DMS 273 (cell line): ENCODE measurements at regions not wholly inside any gene's neighbourhood (a gene's known extent, or its start where the extent isn't known, plus 50 kb on each side); places are given as distances from the start of the nearest gene placed in this dataset.

ENCODE experiments used
- DNase-seq: peaks from one replicate; lab custom pipeline; 2025; ENCODE audit not compliant: unreplicated experiment; lab: John Stamatoyannopoulos, UW

GRCh38 chr2:5287558-5288334 lies 404.4 kb upstream of the SOX11 start:
- no peak for DNase-seq

- DNase-seq, result peak; percentile 13
These were observed 401.2 kb upstream of the SOX11 start for GRCh38 chr2:5290900-5291546.

GRCh38 chr2:5304640-5305039 lies 387.5 kb upstream of the SOX11 start:
- no peak for DNase-seq

GRCh38 chr2:5315041-5315440 lies 377.1 kb upstream of the SOX11 start:
- DNase-seq, result peak; percentile 7

GRCh38 chr2:5315512-5315911 lies 376.7 kb upstream of the SOX11 start:
- peak; percentile 76 for DNase-seq

GRCh38 chr2:5316001-5316490 lies 376.1 kb upstream of the SOX11 start:
- no peak for DNase-seq

GRCh38 chr2:5319493-5319892 lies 372.7 kb upstream of the SOX11 start:
- no peak for DNase-seq

GRCh38 chr2:5322396-5322795 lies 369.8 kb upstream of the SOX11 start:
- DNase-seq, result no peak

- no peak for DNase-seq
These were observed 366.7 kb upstream of the SOX11 start for GRCh38 chr2:5325523-5325922.

- no peak for DNase-seq
These were observed 363.4 kb upstream of the SOX11 start for GRCh38 chr2:5328826-5329225.

GRCh38 chr2:5329763-5330162 lies 362.4 kb upstream of the SOX11 start:
- DNase-seq, result no peak

- DNase-seq, result no peak
These were observed 361.2 kb upstream of the SOX11 start for GRCh38 chr2:5330961-5331360.

- no peak for DNase-seq
These were observed 359.3 kb upstream of the SOX11 start for GRCh38 chr2:5332925-5333324.

- no peak for DNase-seq
These were observed 352.7 kb upstream of the SOX11 start for GRCh38 chr2:5339473-5339872.

- no peak for DNase-seq
These were observed 348.3 kb upstream of the SOX11 start for GRCh38 chr2:5343785-5344335.

GRCh38 chr2:5352286-5352685 lies 339.9 kb upstream of the SOX11 start:
- DNase-seq, result no peak

- DNase-seq, result no peak
These were observed 338.6 kb upstream of the SOX11 start for GRCh38 chr2:5353565-5353964.

- DNase-seq, result peak; percentile 80
These were observed 332.8 kb upstream of the SOX11 start for GRCh38 chr2:5359397-5359796.

- peak; percentile 46 for DNase-seq
These were observed 332.1 kb upstream of the SOX11 start for GRCh38 chr2:5360081-5360480.

- no peak for DNase-seq
These were observed 327.8 kb upstream of the SOX11 start for GRCh38 chr2:5364361-5364760.

- DNase-seq, result peak; percentile 91
These were observed 326.2 kb upstream of the SOX11 start for GRCh38 chr2:5365871-5366461.

- no peak for DNase-seq
These were observed 324.9 kb upstream of the SOX11 start for GRCh38 chr2:5367321-5367720.
